Smooth muscle cell of the brain vasculature (primary cell): ENCODE measurements at regions not wholly inside any gene's neighbourhood (a gene's known extent, or its start where the extent isn't known, plus 50 kb on each side); places are given as distances from the start of the nearest gene placed in this dataset.

ENCODE experiments used
- DNase-seq: peaks from one replicate; pipeline ENCODE4 v3.0.0-alpha.2; 2012; ENCODE audit warnings: low read depth, low spot score

GRCh38 chr15:31824024-31824423, 206.3 kb upstream of the CHRNA7 start:
- DNase-seq, result no peak

- DNase-seq, result no peak
Measured at GRCh38 chr15:31828594-31828993, 201.7 kb upstream of the CHRNA7 start.

GRCh38 chr15:31830591-31830990, 199.7 kb upstream of the CHRNA7 start:
- DNase-seq, result no peak

GRCh38 chr15:31831596-31831995, 198.7 kb upstream of the CHRNA7 start:
- DNase-seq, result no peak

- no peak for DNase-seq
Measured at GRCh38 chr15:31834654-31835053, 195.7 kb upstream of the CHRNA7 start.

GRCh38 chr15:31839388-31839787, 190.9 kb upstream of the CHRNA7 start:
- no peak for DNase-seq

GRCh38 chr15:31840849-31841476, 189.4 kb upstream of the CHRNA7 start:
- DNase-seq, result no peak

GRCh38 chr15:31842532-31843195, 187.7 kb upstream of the CHRNA7 start:
- no peak for DNase-seq

GRCh38 chr15:31843426-31844055, 186.8 kb upstream of the CHRNA7 start:
- no peak for DNase-seq

GRCh38 chr15:31845791-31846190, 184.5 kb upstream of the CHRNA7 start:
- no peak for DNase-seq

- no peak for DNase-seq
Measured at GRCh38 chr15:31847961-31848360, 182.4 kb upstream of the CHRNA7 start.

- DNase-seq, result no peak
Measured at GRCh38 chr15:31848621-31849020, 181.7 kb upstream of the CHRNA7 start.

- no peak for DNase-seq
Measured at GRCh38 chr15:31852933-31853799, 177.1 kb upstream of the CHRNA7 start.

GRCh38 chr15:31856581-31856980, 173.7 kb upstream of the CHRNA7 start:
- DNase-seq, result no peak

- no peak for DNase-seq
Measured at GRCh38 chr15:31857194-31857593, 173.1 kb upstream of the CHRNA7 start.

- no peak for DNase-seq
Measured at GRCh38 chr15:31858026-31858425, 172.3 kb upstream of the CHRNA7 start.

- no peak for DNase-seq
Measured at GRCh38 chr15:31866248-31866647, 164.1 kb upstream of the CHRNA7 start.

GRCh38 chr15:31867536-31868442, 162.5 kb upstream of the CHRNA7 start:
- DNase-seq, result no peak

- no peak for DNase-seq
Measured at GRCh38 chr15:31869686-31870307, 160.5 kb upstream of the CHRNA7 start.

GRCh38 chr15:31870328-31871165, 159.8 kb upstream of the CHRNA7 start, which contains the start of gene OTUD7A:
Gene OTUD7A, minus strand, starts transcription at chr15:31870673.
- DNase-seq, result peak; percentile 39
